ENCODE measurements at regions not wholly inside any gene's neighbourhood (a gene's known extent, or its start where the extent isn't known, plus 50 kb on each side); places are given as distances from the start of the nearest gene placed in this dataset.

GRCh38 chr12:18828987-18829386 lies 91.1 kb downstream of the CAPZA3 start:
- no peak for FAIRE-seq
- Histone ChIP-seq H3K4me1 (replicated peaks in 1 of 4; ENCODE audit: control insufficient read depth in 3 of 4, insufficient read depth in 4 of 4, low read length in 3 of 4) (no peaks in the 10 kb centered on the region), H2BK120ac (replicated peaks; ENCODE audit: low read depth, low read length) (no peak overlapping the region), H2BK12ac (ENCODE audit: low read depth, low read length) (no peak overlapping the region), H2AK5ac (ENCODE audit: low read depth, low read length) (no peak overlapping the region), H4K5ac (ENCODE audit: insufficient read length, low read depth, low read length) (no peak overlapping the region), H4K8ac (ENCODE audit: extremely low read depth, insufficient read depth, low read length) (no peak overlapping the region), H3K79me2 (ENCODE audit: control insufficient read depth in 1 of 2, insufficient read depth in 2 of 2, low read length in 2 of 2) (no peaks in the 10 kb centered on the region), H3K14ac (ENCODE audit: insufficient read length) (no peak overlapping the region), H2BK5ac (ENCODE audit: low read depth, low read length) (no peak overlapping the region), H2BK15ac (ENCODE audit: low read length) (no peak overlapping the region), H3K79me1 (ENCODE audit: low read depth, low read length) (no peaks in the 10 kb centered on the region), H3K23ac (ENCODE audit: insufficient read length) (no peak overlapping the region), H3K4me2 (ENCODE audit: insufficient read depth in 1 of 2, low read depth in 2 of 2, low read length in 2 of 2) (no peak overlapping the region), H3K36me3 (ENCODE audit: control insufficient read depth in 2 of 4, insufficient read depth in 4 of 4, low read length in 3 of 4) (no peaks in the 10 kb centered on the region; a peak in 1 of 8 replicates), H4K91ac (replicated peaks; ENCODE audit: insufficient read length, low read length) (no peak overlapping the region), H2BK20ac (ENCODE audit: low read length) (no peak overlapping the region), H3K4me3 (ENCODE audit: extremely low read depth in 1 of 4, insufficient read depth in 2 of 4, low read depth in 3 of 4, low read length in 4 of 4) (no peak overlapping the region), H3K4ac (replicated peaks; ENCODE audit: insufficient read length, low read depth, low read length) (no peak overlapping the region), H3K9ac (replicated peaks in 1 of 4; ENCODE audit: extremely low read depth in 1 of 4, low read depth in 3 of 4, low read length in 3 of 4) (no peak overlapping the region), H3K18ac (ENCODE audit: extremely low read depth, low read length) (no peak overlapping the region), H2AFZ (ENCODE audit: low read length) (no peak overlapping the region), H3K23me2 (ENCODE audit: low read depth, low read length) (no peaks in the 10 kb centered on the region), H3K56ac (replicated peaks; ENCODE audit: insufficient read length, low read depth, low read length) (no peak overlapping the region), H4K20me1 (replicated peaks in 1 of 2; ENCODE audit: control insufficient read depth in 1 of 2, insufficient read depth in 2 of 2, low read length in 2 of 2) (no peaks in the 10 kb centered on the region), H3K9me3 (ENCODE audit: insufficient read depth in 2 of 2, low read depth in 1 of 2, low read length in 1 of 2) (peaks cover 10 to 11% of the 10 kb centered on the region in 2 experiments; a peak in 3 of 4 replicates), H3K27ac (ENCODE audit: low read depth, low read length) (no peak overlapping the region), H3K27me3 (replicated peaks in 1 of 4; ENCODE audit: control insufficient read depth in 3 of 4, extremely low read depth in 1 of 4, insufficient read depth in 3 of 4, low read length in 3 of 4) (no peaks in the 10 kb centered on the region)
- POLR2A ChIA-PET (ENCODE audit: partially characterized antibody): no interaction called here
- CTCF ChIA-PET (ENCODE audit: partially characterized antibody): interaction anchor here (1.7 kb wide), 1 partner anchor 8 kb away, joined by 5 read pairs; no protein-coding TSS in a partner anchor
- DNase-seq (ENCODE audit: low read depth in 1 of 2, low spot score in 2 of 2): no peak
- TF ChIP-seq, protein P1, sequence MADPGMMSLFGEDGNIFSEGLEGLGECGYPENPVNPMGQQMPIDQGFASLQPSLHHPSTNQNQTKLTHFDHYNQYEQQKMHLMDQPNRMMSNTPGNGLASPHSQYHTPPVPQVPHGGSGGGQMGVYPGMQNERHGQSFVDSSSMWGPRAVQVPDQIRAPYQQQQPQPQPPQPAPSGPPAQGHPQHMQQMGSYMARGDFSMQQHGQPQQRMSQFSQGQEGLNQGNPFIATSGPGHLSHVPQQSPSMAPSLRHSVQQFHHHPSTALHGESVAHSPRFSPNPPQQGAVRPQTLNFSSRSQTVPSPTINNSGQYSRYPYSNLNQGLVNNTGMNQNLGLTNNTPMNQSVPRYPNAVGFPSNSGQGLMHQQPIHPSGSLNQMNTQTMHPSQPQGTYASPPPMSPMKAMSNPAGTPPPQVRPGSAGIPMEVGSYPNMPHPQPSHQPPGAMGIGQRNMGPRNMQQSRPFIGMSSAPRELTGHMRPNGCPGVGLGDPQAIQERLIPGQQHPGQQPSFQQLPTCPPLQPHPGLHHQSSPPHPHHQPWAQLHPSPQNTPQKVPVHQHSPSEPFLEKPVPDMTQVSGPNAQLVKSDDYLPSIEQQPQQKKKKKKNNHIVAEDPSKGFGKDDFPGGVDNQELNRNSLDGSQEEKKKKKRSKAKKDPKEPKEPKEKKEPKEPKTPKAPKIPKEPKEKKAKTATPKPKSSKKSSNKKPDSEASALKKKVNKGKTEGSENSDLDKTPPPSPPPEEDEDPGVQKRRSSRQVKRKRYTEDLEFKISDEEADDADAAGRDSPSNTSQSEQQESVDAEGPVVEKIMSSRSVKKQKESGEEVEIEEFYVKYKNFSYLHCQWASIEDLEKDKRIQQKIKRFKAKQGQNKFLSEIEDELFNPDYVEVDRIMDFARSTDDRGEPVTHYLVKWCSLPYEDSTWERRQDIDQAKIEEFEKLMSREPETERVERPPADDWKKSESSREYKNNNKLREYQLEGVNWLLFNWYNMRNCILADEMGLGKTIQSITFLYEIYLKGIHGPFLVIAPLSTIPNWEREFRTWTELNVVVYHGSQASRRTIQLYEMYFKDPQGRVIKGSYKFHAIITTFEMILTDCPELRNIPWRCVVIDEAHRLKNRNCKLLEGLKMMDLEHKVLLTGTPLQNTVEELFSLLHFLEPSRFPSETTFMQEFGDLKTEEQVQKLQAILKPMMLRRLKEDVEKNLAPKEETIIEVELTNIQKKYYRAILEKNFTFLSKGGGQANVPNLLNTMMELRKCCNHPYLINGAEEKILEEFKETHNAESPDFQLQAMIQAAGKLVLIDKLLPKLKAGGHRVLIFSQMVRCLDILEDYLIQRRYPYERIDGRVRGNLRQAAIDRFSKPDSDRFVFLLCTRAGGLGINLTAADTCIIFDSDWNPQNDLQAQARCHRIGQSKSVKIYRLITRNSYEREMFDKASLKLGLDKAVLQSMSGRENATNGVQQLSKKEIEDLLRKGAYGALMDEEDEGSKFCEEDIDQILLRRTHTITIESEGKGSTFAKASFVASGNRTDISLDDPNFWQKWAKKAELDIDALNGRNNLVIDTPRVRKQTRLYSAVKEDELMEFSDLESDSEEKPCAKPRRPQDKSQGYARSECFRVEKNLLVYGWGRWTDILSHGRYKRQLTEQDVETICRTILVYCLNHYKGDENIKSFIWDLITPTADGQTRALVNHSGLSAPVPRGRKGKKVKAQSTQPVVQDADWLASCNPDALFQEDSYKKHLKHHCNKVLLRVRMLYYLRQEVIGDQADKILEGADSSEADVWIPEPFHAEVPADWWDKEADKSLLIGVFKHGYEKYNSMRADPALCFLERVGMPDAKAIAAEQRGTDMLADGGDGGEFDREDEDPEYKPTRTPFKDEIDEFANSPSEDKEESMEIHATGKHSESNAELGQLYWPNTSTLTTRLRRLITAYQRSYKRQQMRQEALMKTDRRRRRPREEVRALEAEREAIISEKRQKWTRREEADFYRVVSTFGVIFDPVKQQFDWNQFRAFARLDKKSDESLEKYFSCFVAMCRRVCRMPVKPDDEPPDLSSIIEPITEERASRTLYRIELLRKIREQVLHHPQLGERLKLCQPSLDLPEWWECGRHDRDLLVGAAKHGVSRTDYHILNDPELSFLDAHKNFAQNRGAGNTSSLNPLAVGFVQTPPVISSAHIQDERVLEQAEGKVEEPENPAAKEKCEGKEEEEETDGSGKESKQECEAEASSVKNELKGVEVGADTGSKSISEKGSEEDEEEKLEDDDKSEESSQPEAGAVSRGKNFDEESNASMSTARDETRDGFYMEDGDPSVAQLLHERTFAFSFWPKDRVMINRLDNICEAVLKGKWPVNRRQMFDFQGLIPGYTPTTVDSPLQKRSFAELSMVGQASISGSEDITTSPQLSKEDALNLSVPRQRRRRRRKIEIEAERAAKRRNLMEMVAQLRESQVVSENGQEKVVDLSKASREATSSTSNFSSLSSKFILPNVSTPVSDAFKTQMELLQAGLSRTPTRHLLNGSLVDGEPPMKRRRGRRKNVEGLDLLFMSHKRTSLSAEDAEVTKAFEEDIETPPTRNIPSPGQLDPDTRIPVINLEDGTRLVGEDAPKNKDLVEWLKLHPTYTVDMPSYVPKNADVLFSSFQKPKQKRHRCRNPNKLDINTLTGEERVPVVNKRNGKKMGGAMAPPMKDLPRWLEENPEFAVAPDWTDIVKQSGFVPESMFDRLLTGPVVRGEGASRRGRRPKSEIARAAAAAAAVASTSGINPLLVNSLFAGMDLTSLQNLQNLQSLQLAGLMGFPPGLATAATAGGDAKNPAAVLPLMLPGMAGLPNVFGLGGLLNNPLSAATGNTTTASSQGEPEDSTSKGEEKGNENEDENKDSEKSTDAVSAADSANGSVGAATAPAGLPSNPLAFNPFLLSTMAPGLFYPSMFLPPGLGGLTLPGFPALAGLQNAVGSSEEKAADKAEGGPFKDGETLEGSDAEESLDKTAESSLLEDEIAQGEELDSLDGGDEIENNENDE (IDR thresholded peaks at IDR 0.05; ENCODE audit: insufficient replicate concordance, low read length): no peak
- no peak for TF ChIP-seq SP2 (IDR thresholded peaks at IDR 0.05; ENCODE audit: low read length)

All from H1 (cell line).